ENCODE measurements at regions not wholly inside any gene's neighbourhood (a gene's known extent, or its start where the extent isn't known, plus 50 kb on each side); places are given as distances from the start of the nearest gene placed in this dataset.

GRCh38 chr17:31702041-31702440 lies 157.0 kb downstream of the COPRS start:
- TF ChIP-seq CTCF (IDR thresholded peaks at IDR 0.05) (no peak), EZH2 (IDR thresholded peaks at IDR 0.05; ENCODE audit: borderline replicate concordance, insufficient read depth, low read depth, low read length, poor library complexity, severe bottlenecking) (no peak)
